22Rv1 (cell line): ENCODE measurements at regions not wholly inside any gene's neighbourhood (a gene's known extent, or its start where the extent isn't known, plus 50 kb on each side); places are given as distances from the start of the nearest gene placed in this dataset.

Source experiments
- H3K27ac ChIP-seq: fragments of 450-650 bp; 2 replicates; pipeline ENCODE4 v1.5.1; 2017
- CTCF ChIP-seq: fragments of 450-650 bp; IDR thresholded peaks from 2 replicates; pipeline ENCODE4 v1.5.1; 2017; ENCODE audit warnings: mild to moderate bottlenecking
- ZFX ChIP-seq: fragments of 450-650 bp; IDR thresholded peaks from 2 replicates; pipeline ENCODE4 v1.6.1; 2017; ENCODE audit warnings: antibody characterized with exemption, borderline replicate concordance

- H3K27ac ChIP-seq: no peak overlapping the region
- TF ChIP-seq CTCF (no peak), ZFX (no peak)
These were observed 286.7 kb upstream of the CRY1 start for GRCh38 chr12:107379852-107380567.

- TF ChIP-seq ZFX (no peak), CTCF (no peak)
- no peak overlapping the region for H3K27ac ChIP-seq
These were observed 291.3 kb upstream of the CRY1 start for GRCh38 chr12:107384645-107385044.

- TF ChIP-seq ZFX (no peak), CTCF (no peak)
- H3K27ac ChIP-seq: no peak overlapping the region
These were observed 292.2 kb upstream of the CRY1 start for GRCh38 chr12:107385509-107385908.

GRCh38 chr12:107386569-107386968, 293.2 kb upstream of the CRY1 start:
- TF ChIP-seq CTCF (no peak), ZFX (no peak)
- H3K27ac ChIP-seq: no peak overlapping the region

GRCh38 chr12:107388263-107388662, 294.9 kb upstream of the CRY1 start:
- no peak overlapping the region for H3K27ac ChIP-seq
- no peak for TF ChIP-seq ZFX

GRCh38 chr12:107390414-107390813, 295.2 kb upstream of the PWP1 start:
- no peak for TF ChIP-seq CTCF
- TF ChIP-seq ZFX: no peak
- H3K27ac ChIP-seq: no peak overlapping the region

GRCh38 chr12:107393043-107393717, 292.4 kb upstream of the PWP1 start:
- no peak for TF ChIP-seq ZFX
- TF ChIP-seq CTCF: no peak
- H3K27ac ChIP-seq: no peak overlapping the region
